Activated naive CD4-positive, alpha-beta T cell (primary cell): ENCODE measurements at regions not wholly inside any gene's neighbourhood (a gene's known extent, or its start where the extent isn't known, plus 50 kb on each side); places are given as distances from the start of the nearest gene placed in this dataset.

Source experiments
- DNase-seq, 4 experiments: peaks; one replicate each; lab custom pipeline; 2025; lab: John Stamatoyannopoulos, UW

DNA sequence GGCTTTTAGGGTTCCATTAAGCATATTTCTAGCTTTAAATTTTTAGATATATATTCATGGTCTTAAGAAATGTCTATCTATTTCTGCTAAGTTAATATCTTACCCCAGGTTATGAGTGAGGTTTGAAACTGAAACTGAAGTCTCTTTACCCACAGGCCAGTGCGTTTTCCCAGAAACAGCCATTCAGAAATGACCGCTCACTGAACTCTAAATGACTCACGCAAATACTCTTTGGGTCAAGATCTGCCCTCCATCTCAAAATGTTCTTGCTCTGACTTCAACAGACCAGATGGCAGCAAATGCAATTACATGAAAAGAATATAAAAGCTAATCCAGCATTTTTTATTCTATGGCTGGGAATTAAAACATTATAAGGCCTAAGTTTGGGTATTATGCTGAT is 315.2 kb downstream of the TDRD15 start:
- no peak for DNase-seq

GRCh38 chr2:21441442-21441841 is 317.7 kb downstream of the TDRD15 start:
- no peak for DNase-seq

GRCh38 chr2:21443494-21444105 is 319.8 kb downstream of the TDRD15 start:
- DNase-seq = no peak

- no peak for DNase-seq
Measured at GRCh38 chr2:21449881-21450280, 326.1 kb downstream of the TDRD15 start.

DNA sequence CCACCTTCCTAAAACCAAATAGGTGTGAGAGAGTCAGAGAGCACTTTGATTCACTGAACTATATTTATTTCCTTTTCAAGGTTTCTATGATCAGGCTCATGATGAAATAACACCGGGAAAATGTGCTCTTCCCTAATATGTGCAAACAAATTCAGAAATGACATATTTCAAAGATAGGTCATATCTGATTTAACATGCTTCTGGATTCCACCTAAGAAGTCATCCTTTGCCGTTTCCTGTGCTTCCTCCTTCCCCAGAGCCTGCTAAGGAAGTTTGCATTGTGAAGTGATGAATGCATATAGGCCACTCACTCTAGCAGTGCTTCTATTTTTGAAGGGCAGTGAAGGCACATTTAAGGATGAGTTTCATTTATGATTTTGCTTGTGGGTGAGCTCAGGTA is 327.6 kb downstream of the TDRD15 start:
- DNase-seq = no peak

DNA sequence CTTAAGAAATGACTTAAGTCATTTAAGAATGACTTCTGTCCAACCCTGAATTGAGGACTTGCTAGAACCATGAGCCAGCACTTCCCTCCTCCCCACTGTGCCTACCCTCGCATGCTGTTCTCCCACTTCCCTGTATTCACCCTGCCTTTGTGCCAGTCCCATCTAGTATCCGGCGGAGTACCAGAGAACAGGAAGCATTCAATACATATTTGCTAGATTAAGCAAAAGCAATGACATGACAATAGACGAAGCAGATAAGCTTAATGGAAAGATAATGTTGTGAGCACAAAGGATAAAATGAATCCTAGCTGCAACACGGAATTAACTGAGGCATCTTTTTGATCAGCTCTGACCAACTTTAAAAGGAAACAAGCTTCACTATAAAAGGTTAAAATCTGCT is 328.5 kb downstream of the TDRD15 start:
- no peak for DNase-seq

GRCh38 chr2:21452678-21453077 is 328.9 kb downstream of the TDRD15 start:
- DNase-seq = no peak

- DNase-seq = no peak
Measured at GRCh38 chr2:21453723-21454450, 330.1 kb downstream of the TDRD15 start.

DNA sequence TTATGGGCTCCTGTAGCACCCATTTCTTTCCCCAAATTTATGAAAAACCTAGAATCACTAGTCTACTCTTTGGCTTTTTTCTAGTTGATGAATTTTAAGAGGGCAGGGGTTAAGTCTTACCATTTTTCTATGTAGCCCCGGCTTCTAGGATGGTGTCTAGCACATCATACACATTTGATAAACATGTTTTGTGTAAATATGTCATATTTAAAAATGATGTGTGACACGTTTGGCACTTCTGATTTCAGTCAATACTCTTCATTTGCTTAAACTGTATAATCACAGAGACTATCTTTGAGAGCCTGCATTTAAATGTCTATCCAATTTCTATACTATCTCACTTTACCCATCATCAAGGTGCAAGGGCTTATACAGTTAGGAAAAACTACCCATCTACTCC is 331.1 kb downstream of the TDRD15 start:
- no peak for DNase-seq

- no peak for DNase-seq
Measured at GRCh38 chr2:21461754-21462240, 338.0 kb downstream of the TDRD15 start.

DNA sequence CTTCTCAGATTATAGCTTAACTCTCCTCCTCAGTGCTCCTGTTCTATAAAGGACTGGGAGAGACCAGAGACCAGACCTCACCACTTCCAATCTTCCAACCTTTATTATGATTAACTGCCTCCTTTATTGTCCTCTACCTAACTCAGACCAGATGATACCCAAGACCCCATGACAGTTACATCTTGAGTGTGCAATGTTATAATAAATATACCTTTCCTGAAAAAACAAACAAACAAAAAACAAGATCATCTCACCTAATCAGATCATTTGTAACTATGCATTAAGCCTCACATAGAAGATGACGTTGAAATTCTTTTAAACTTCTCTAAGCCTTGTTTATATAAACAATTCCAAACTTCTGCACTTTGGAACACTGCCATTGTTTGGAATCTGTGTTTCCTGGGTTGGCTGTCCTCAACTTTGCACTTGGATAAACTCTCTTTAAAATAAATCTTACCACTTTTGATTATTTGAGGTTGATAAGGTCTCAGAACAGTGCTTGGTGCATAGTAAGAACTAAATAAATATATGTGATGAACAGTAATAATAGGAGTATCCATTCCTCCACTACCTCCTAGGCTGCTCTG is 342.7 kb downstream of the TDRD15 start:
- DNase-seq = no peak

DNA sequence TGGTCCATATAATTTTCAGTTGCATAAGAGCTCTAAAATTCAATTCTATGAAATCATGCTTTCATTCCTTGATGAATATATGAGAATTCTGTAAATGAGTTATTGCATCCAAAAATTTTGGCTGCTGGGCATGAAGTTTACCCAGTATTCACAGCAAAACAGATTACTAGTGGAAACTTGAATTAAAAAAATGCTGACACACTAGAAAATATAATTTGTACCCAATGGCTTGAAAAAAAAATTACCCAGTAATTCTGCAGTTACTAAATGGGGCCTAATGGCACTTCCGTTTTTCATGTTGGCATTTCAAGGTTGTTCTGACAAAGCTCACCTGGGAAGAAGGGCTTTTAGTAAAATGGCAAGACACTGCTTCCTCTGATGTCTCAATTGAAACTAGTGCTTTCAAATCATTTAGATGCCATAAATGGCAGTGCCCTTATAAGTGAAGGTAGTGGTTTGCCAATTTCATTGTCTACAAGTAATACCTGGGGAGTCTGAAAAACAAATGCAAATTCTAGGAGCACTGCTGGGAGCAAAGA is 343.6 kb downstream of the TDRD15 start:
- DNase-seq = no peak

GRCh38 chr2:21467910-21468309 is 344.1 kb downstream of the TDRD15 start:
- DNase-seq = no peak

DNA sequence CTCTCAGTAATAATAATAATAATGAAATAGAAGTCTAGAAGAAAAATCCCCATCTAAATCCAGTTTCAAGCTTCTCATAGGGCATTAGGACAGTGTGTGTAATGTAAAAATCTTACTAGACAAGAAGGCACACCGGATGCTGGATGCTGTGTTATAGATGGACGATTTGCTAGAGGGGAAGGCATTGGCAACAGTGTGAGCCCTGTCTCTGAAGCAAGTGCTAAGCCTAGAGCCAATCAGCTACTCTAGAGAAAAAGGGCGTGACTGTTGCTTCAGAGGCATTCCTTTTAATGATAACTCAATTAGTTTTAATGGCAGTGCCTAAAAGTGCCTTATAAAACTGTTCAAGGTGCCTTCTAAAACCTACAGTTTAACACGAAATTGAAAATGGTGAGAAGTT is 344.9 kb downstream of the TDRD15 start:
- no peak for DNase-seq

- DNase-seq = no peak
Measured at GRCh38 chr2:21469158-21469557, 345.4 kb downstream of the TDRD15 start.

- DNase-seq = no peak
Measured at GRCh38 chr2:21469564-21469963, 345.8 kb downstream of the TDRD15 start.

DNA sequence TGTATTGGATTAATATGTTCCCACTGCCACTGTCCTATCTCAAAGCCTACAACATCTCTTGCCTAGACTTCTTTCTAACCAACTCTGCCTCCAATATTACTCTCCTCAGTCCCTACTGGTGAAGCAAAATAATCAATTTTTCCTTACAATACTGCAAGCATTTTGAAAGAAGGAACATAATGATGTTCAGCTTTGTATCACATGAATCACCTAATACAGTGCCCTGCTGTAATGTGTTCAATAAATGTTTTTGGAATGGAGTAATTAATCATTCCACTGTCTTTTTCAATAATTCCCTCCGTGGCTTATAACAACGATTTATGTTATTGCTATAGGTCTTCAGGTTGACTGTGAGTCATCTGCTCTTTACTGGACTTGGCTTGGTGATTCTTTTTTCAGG is 356.4 kb downstream of the TDRD15 start:
- no peak for DNase-seq

DNA sequence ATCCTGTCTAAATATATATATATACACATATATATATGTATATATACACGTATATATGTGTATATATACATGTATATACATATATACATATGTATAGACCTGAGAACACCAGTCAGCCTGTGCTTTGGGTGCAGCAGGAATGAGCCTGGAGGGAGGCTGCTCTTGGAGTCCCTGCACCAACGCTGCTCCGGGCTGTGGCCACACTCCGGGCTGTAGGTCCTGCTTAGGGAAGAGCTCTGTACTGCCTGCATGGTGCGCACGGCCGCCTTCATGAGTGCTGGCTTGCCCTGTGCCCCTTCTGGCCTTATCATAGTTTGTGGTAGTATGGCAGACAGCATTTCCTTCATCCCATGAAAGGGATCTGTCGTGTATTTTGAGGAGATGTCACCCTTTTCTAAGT is 360.9 kb downstream of the TDRD15 start:
- no peak for DNase-seq

GRCh38 chr2:21486445-21486844 is 362.7 kb downstream of the TDRD15 start:
- no peak for DNase-seq

GRCh38 chr2:21489080-21489479 is 365.3 kb downstream of the TDRD15 start:
- no peak for DNase-seq

- DNase-seq = no peak
Measured at GRCh38 chr2:21498016-21498415, 374.2 kb downstream of the TDRD15 start.

DNA sequence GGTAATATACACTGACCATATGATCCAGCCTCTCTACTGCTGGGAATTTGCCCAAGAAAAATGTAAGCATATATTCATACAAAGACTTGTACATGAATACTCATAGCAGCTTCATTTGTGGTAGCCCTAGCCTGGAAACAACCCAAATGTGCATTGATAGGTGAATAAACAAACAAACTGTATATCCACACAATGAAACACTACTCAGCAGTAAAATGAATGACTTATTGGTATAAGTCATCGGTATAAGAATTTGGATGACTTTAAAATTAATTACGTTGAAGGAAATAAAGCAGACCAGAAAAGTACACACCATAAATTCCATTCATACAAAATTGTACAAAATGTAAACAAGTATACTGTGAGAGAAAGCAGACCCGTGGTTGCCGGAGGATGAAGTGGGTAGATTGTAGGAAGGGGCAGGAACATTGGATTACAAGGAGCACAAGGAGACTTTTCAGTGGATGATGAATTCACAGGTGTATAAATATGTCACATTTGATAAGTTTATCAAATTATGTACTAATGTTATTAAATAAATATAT is 376.7 kb downstream of the TDRD15 start:
- DNase-seq = no peak
